ENCODE measurements at regions not wholly inside any gene's neighbourhood (a gene's known extent, or its start where the extent isn't known, plus 50 kb on each side); places are given as distances from the start of the nearest gene placed in this dataset.

GRCh38 chr15:87408902-87409301, 847.6 kb downstream of the NTRK3 start:
- TF ChIP-seq CTCF (IDR thresholded peaks at IDR 0.05) (no peak), ZFX (IDR thresholded peaks at IDR 0.05; ENCODE audit: borderline replicate concordance) (no peak)

Data from 22Rv1 (cell line).